HG03571 (cell line): ENCODE measurements at regions not wholly inside any gene's neighbourhood (a gene's known extent, or its start where the extent isn't known, plus 50 kb on each side); places are given as distances from the start of the nearest gene placed in this dataset.
"Not testable (repeated sequence)": the region's sequence is repeated elsewhere in the genome, so short reads cannot be mapped to it uniquely, and the experiment has no call there.

ENCODE experiments used
- ATAC-seq: cut with Tn5 transposase; IDR thresholded peaks from one replicate; pipeline ENCODE4 v1.9.1; 2021; ENCODE audit not compliant: unreplicated experiment

DNA sequence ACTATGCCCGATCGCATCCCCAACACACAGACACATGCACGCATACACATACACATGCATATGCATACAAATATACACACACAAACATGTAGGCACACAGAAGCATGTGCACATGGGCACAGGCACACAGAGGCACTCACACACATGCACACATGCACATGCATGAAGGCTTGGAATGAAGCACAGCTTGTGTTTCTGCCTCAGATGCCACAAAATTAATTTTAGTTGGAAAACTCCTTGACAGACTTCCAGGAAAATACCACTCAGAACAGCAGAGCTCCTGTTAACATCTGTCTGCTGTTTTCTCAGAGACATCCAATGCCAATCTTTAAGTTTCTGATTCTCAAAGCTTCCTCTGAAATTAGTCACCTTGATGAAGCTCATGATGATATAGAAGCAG is 532.7 kb downstream of the RFC3 start:
- ATAC-seq, result no peak

- ATAC-seq, result no peak
Observed at GRCh38 chr13:34351134-34351533, 533.2 kb downstream of the RFC3 start.

DNA sequence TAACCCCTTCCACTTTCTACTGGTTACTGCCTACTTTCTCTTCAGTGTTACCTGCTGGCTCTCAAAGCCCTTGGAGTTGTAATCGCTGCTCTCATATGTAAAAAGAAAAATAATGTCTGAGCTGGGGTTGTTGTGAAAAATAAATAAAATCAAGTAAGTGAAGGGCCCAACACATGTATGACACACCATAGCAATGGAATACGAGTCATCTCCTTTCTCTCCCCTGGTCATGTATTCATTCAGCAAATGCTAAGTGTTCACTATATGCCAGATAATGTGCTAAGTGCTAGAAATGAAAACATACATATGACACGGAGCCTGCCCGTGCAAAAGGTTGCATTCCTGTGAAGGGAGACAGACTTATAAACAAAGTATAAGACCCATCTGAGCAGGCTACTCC is 535.0 kb downstream of the RFC3 start:
- no peak for ATAC-seq

GRCh38 chr13:34356686-34357434 is 538.9 kb downstream of the RFC3 start:
- no peak for ATAC-seq

DNA sequence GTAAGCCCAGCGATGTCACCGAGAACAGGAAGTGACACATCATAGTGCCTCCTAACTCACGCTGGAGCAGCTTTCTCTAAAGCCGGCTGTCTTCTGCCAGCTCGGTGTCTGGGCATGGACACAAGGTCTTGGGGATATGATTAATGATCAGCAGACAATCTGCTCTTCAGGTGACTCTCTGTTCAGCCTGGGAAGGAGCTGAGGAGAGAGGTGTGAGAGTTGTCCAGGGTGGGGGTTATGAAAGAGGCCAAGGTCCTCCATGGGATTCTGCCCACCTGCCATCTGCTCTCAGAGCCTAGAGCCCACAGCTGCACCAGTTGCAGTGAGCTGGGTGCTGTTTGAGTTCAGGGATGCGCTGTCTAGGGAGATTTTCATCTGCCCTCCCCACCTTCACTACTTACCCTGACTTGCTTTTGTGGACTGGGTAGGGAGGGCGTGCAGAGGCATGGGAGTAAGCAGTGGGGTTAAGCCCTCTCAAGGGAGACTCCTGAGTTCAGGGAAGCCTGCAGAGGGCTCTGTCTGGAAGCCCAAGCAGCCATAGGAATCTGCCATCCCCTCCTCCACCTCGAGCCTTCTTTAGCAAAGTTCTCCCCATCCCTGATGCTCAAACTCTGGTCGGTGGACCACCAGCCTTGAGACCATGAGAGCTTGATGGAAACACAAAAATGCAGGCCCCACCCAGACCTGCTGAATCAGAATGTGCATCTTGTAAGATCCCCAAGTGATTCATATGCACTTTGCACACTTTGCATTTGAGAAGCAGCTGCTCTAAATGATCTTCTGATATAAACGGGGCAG is 539.7 kb downstream of the RFC3 start:
- ATAC-seq, result no peak

DNA sequence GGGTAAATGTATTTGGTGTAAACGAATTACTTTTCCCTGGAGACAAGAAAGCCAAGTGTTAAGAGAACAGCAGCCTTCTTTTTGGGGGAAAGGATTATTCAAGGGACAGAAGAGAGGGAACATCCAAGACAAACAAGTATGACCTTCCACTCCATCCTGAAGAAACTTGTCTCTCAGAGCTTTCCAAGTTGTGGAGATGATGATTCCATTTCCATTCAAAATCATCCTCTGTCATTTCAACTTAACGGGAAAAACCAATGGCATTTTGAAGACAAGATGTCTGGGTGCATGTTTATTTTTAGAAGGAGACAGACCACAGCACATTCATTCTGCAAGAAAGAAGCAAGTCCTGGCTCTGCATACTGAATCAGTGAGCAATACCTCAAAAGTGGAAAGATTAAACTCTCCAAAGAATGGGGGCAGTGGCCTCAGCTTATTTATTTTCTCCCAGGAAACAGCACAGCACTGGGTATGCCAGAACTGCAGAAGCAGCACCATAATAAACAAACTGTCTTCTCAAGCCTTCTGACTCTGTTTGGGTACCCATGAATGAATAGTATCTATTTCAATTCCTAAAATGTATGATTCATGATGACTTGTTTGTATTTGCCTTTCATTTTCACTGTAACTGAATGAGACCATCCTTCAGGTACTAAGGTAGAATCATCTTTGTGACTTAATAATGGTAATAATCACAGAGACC is 541.0 kb downstream of the RFC3 start:
- no peak for ATAC-seq

DNA sequence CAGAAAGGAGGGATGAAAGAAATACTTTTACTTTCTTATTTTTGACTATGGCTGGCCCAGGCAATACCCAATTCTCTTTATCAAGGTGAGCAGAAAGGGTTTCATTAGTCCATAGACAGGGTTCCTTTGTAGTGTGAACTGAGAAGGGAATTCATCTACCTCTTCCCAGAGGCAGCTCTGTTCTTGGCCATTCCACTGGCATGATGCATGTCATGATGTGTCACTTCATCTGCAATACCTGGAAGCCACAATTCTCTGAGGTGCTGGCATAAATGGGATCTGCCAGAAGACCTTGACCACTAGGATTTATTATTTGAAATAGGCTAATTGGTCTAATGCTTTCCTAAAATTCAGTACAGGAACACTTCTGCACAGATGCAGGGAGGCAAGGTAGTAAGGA is 542.8 kb downstream of the RFC3 start:
- no peak for ATAC-seq

DNA sequence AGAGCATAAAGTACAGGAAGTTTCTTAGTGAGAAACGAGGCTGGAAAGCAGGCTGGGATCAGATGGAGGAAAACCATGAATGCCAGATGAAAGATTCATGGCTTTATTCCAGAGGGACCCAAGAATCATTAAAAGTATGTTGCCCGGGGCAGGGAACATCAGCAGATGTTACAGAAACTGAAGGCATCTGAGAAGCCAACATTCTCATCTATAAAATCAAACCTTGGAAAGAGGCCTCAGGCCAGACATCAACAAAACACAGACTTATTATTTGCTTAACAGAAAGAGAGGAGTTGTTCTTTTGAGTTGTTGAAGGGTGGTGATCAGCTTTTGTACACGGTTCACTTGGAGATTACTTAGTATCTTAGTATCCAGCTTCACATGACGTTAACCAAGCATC is 543.6 kb downstream of the RFC3 start:
- no peak for ATAC-seq

DNA sequence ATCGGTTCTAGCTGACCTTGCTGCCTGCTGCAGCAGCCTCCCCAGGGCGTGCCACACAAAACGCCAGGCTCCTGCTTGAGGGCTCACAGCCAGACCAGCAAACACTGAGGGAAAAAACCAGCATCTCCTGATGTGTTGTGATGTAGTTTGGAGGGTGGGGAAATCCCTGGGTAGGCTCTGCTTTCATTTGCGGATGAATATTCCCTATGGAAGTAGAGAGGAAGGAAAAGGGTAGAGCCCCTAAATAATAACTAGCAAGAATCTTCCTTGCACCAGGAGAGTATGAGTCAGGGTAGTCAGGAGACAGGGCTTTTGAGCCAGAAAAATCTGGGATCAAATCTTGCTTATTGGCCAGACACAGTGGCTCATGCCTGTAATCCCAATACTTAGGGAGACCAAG is 545.3 kb downstream of the RFC3 start:
- ATAC-seq, result no peak

- ATAC-seq, result no peak
Observed at GRCh38 chr13:34364633-34365032, 546.7 kb downstream of the RFC3 start.

DNA sequence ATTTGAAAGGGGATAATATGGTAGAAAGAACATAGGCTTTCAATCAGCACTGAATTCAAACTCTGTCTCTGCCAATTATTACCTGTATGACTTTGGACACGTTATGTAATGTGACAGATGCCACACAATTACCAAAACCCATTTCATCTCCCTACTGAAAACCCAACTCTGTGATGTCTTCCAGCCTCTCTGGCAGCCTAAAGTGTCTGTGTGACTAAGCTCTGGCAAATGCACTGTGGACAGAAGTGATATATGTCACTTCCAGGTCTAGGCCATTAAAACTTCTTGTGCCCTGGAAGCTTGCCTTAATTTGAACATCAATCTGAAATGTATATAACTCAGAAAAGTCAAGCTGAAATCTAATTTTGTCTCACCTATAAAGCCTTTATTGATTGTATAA is 552.0 kb downstream of the RFC3 start:
- no peak for ATAC-seq

GRCh38 chr13:34371108-34371507 is 553.2 kb downstream of the RFC3 start:
- no peak for ATAC-seq

GRCh38 chr13:34371645-34372395 is 553.9 kb downstream of the RFC3 start:
- ATAC-seq, result no peak

GRCh38 chr13:34372581-34372980 is 554.6 kb downstream of the RFC3 start:
- no peak for ATAC-seq

DNA sequence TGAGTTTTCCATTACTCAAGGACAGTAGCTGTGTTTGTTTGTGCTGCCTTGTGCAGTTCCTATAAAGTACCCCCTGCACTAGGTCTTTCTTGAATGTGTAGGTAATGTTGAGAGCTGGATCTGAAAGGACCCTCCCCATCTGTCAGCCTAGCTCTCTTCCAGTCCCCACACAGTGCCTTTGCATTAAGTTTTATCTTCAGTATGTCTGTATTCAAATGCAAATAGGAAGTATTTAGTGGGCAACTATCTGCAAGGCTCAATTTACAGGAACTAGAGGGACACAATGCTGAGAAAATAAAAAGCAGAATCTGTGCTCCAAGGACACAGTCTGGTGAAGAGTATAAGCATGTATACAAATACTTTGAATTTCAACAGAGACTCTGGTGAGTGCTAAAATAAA is 558.5 kb downstream of the RFC3 start:
- no peak for ATAC-seq

GRCh38 chr13:34381228-34381627 is 560.8 kb upstream of the NBEA start:
- ATAC-seq, result no peak

DNA sequence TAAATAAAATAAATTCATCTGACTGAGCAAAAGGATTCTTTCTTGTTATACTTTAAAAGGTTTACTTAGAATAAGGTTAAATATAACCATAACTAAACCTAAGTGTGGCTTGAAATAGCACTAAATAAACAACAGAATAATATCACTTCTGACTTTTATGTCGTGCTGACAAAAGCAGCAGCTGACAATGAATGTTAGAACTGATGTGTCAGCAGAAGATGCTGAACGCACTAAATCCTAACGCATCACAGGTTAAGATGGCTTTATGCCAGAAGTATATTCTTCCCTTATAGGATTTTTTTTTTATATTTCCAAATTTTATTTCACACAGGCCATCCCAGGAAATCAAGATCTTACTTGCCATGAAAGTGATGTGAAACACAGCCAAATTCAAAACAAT is 558.3 kb upstream of the NBEA start:
- ATAC-seq, result no peak

GRCh38 chr13:34386229-34386628 is 555.8 kb upstream of the NBEA start:
- not testable (repeated sequence) for ATAC-seq

GRCh38 chr13:34391076-34391475 is 551.0 kb upstream of the NBEA start:
- ATAC-seq, result no peak

DNA sequence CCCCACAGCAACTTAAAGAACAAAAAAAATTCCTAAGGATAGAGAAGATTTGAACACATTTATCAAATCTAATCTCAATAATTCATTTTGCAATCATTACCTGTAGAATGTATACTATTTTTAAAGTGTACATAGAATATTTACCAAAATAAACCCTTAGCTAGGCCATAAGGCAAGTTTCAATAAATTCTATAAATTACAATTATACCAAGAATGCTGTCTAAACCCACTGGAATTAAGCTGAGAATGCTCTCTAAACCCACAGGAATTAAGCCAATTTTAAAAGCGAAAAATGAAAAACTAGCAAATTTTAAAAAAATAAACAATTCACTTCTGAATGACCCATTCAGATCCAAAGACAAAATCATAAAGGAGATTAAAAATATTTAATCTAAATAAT is 540.4 kb upstream of the NBEA start:
- no peak for ATAC-seq
